ENCODE measurements at regions not wholly inside any gene's neighbourhood (a gene's known extent, or its start where the extent isn't known, plus 50 kb on each side); places are given as distances from the start of the nearest gene placed in this dataset.

DNA sequence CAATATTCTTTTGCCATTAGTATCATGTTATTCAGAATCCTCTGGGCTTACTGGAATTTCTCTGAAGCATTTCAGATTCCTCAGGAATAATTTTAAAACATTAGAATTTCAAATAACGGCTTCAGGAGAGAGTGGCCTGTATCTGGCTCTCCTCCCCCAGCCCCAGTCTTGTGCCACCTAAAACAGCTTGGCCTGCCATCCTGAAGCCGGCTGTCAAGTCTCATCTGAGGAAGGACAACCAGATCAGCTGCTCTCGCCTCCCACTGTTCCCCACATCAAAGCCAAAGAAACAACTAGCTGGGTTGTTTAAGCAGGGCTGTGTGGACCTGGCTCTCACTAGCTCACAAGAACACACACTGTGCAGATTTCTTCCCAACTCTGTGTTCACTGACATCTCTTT is 178.2 kb downstream of the FGFR2 start:
- no peak for DNase-seq (ENCODE audit: low read depth)
- no peak overlapping the region for H3K4me3 ChIP-seq (ENCODE audit: low read depth, low read length)
- TF ChIP-seq, protein P1, sequence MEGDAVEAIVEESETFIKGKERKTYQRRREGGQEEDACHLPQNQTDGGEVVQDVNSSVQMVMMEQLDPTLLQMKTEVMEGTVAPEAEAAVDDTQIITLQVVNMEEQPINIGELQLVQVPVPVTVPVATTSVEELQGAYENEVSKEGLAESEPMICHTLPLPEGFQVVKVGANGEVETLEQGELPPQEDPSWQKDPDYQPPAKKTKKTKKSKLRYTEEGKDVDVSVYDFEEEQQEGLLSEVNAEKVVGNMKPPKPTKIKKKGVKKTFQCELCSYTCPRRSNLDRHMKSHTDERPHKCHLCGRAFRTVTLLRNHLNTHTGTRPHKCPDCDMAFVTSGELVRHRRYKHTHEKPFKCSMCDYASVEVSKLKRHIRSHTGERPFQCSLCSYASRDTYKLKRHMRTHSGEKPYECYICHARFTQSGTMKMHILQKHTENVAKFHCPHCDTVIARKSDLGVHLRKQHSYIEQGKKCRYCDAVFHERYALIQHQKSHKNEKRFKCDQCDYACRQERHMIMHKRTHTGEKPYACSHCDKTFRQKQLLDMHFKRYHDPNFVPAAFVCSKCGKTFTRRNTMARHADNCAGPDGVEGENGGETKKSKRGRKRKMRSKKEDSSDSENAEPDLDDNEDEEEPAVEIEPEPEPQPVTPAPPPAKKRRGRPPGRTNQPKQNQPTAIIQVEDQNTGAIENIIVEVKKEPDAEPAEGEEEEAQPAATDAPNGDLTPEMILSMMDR (IDR thresholded peaks at IDR 0.05; ENCODE audit: low read depth, low read length, missing control alignments): no peak

DNA sequence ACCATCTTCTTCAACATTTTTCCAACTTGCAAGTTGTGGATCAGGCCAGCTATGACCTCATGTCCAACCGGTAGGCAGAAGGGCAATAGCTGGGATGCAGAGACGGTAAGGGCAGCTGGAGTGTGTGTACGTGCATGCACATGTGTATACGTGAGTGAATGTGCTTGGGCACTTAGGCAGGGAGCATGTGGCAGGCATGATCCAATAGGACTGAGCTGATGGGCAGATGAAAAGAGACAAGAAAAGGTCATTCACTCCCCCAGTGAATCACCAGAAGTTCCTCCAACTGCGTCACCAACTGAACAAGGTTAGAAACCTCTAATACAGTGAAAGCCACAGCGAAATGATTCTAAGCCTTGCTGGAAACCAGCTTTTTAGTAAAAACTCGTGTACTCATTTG is 176.1 kb downstream of the FGFR2 start:
- no peak for DNase-seq (ENCODE audit: low read depth)
- TF ChIP-seq, protein P1 (IDR thresholded peaks at IDR 0.05; ENCODE audit: low read depth, low read length, missing control alignments): no peak
- no peak overlapping the region for H3K4me3 ChIP-seq (ENCODE audit: low read depth, low read length)

DNA sequence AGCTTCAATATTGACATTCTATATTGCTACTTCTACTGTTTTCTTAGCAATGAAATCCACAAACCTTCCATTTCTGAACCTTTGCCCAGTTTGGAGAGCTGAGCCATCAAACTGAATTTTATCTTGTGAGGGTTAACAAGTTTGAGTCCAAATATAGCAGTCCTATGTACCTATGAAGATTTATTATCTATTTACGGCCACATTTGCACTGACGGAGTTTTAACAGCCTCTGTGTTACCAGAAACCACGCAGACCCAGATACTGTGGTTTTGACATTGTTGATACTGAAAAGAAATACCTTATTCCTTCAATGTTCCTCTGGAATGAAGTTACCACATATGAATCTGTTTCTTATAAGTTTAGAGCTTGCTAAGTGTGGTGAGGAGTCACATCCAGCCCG is 172.6 kb downstream of the FGFR2 start:
- no peak overlapping the region for H3K4me3 ChIP-seq (ENCODE audit: low read depth, low read length)
- TF ChIP-seq, protein P1 (IDR thresholded peaks at IDR 0.05; ENCODE audit: low read depth, low read length, missing control alignments): no peak
- no peak for DNase-seq (ENCODE audit: low read depth)

DNA sequence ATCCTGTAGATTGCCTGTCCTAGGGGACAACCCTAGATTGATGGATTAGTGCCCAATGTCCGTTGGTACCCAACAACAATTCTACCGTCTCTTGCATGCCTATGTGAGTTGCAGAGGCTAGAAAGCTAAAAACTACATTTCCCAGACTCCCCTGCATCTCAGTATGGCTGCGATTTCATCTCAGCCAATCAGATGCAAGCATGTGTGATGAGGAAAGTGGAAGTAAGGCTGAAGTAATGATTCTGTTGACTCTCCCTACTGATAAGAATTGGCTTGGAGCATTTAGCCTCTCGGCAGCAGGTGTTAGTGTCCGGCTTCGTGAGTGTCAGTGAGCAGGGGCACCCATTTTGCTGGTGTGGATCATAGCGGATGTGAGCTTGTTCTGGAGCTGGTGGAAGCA is 171.9 kb downstream of the FGFR2 start:
- H3K4me3 ChIP-seq (ENCODE audit: low read depth, low read length): no peak overlapping the region
- TF ChIP-seq, protein P1 (IDR thresholded peaks at IDR 0.05; ENCODE audit: low read depth, low read length, missing control alignments): no peak
- no peak for DNase-seq (ENCODE audit: low read depth)
